H9 (cell line): ENCODE measurements at regions not wholly inside any gene's neighbourhood (a gene's known extent, or its start where the extent isn't known, plus 50 kb on each side); places are given as distances from the start of the nearest gene placed in this dataset.

Source experiments
- DNase-seq: peaks from one replicate; pipeline ENCODE4 v3.0.0-alpha.2; 2017
- H2AFZ ChIP-seq: one replicate; pipeline ENCODE4 v1.6.1; 2013; ENCODE audit warnings: mild to moderate bottlenecking, low read length, control low read depth, moderate library complexity
- H2AK5ac ChIP-seq: 2 replicates; pipeline ENCODE4 v1.6.1; 2013; ENCODE audit warnings: low read length, control low read depth, mixed read lengths; ENCODE audit not compliant: insufficient read length
- H2BK120ac ChIP-seq: one replicate; pipeline ENCODE4 v1.6.1; 2013; ENCODE audit warnings: low read depth, mild to moderate bottlenecking, low read length, control low read depth, inconsistent platforms; ENCODE audit not compliant: poor library complexity, severe bottlenecking
- H2BK12ac ChIP-seq: 2 replicates; pipeline ENCODE4 v1.6.1; 2013; ENCODE audit warnings: low read length, control low read depth, mixed read lengths, low read depth; ENCODE audit not compliant: insufficient read length
- H2BK15ac ChIP-seq: 2 replicates; pipeline ENCODE4 v1.6.1; 2013; ENCODE audit warnings: low read depth, low read length, control low read depth
- H2BK20ac ChIP-seq: one replicate; pipeline ENCODE4 v1.6.1; 2013; ENCODE audit warnings: low read depth, mild to moderate bottlenecking, low read length, control low read depth, inconsistent platforms; ENCODE audit not compliant: poor library complexity, severe bottlenecking
- H2BK5ac ChIP-seq: 2 replicates; pipeline ENCODE4 v1.6.1; 2013; ENCODE audit warnings: low read length, control low read depth, mixed read lengths; ENCODE audit not compliant: insufficient read length
- H3K14ac ChIP-seq: 2 replicates; pipeline ENCODE4 v1.6.1; 2013; ENCODE audit warnings: low read length, control low read depth; ENCODE audit not compliant: insufficient read depth
- H3K18ac ChIP-seq: 2 replicates; pipeline ENCODE4 v1.6.1; 2013; ENCODE audit warnings: low read depth, mild to moderate bottlenecking, mixed read lengths, low read length, control low read depth; ENCODE audit not compliant: insufficient read length
- H3K23ac ChIP-seq: 2 replicates; pipeline ENCODE4 v1.6.1; 2013; ENCODE audit warnings: low read length, control low read depth, mixed read lengths, low read depth; ENCODE audit not compliant: insufficient read length
- H3K23me2 ChIP-seq: 2 replicates; pipeline ENCODE4 v1.6.1; 2013; ENCODE audit warnings: low read depth, mild to moderate bottlenecking, mixed read lengths, low read length, control low read depth; ENCODE audit not compliant: insufficient read length, poor library complexity, severe bottlenecking
- H3K27ac ChIP-seq: 2 replicates; pipeline ENCODE4 v1.5.1; 2013; ENCODE audit warnings: low read length, control low read depth, mixed read lengths, low read depth; ENCODE audit not compliant: insufficient read length
- H3K27me3 ChIP-seq: 2 replicates; pipeline ENCODE4 v1.6.1; 2013; ENCODE audit warnings: low read length, control low read depth, inconsistent platforms; ENCODE audit not compliant: insufficient read depth
- H3K4ac ChIP-seq: 2 replicates; pipeline ENCODE4 v1.6.1; 2013; ENCODE audit warnings: low read depth, mild to moderate bottlenecking, control low read depth, inconsistent platforms, low read length, moderate library complexity
- H3K4me1 ChIP-seq: 2 replicates; pipeline ENCODE4 v1.6.1; 2013; ENCODE audit warnings: low read length, control low read depth, inconsistent platforms; ENCODE audit not compliant: insufficient read depth
- H3K4me2 ChIP-seq: 2 replicates; pipeline ENCODE4 v1.6.1; 2013; ENCODE audit warnings: low read length, control low read depth, mixed read lengths; ENCODE audit not compliant: insufficient read length, insufficient read depth
- H3K56ac ChIP-seq: 2 replicates; pipeline ENCODE4 v1.6.1; 2013; ENCODE audit warnings: low read depth, mild to moderate bottlenecking, mixed read lengths, low read length, control low read depth; ENCODE audit not compliant: insufficient read length
- H3K79me1 ChIP-seq: 2 replicates; pipeline ENCODE4 v1.6.1; 2013; ENCODE audit warnings: low read depth, mild to moderate bottlenecking, moderate library complexity, low read length, control low read depth, inconsistent platforms; ENCODE audit not compliant: insufficient read depth, poor library complexity, severe bottlenecking
- H3K79me2 ChIP-seq: 2 replicates; pipeline ENCODE4 v1.6.1; 2013; ENCODE audit warnings: low read length, control low read depth, inconsistent platforms; ENCODE audit not compliant: insufficient read depth
- H3K9ac ChIP-seq: 2 replicates; pipeline ENCODE4 v1.6.1; 2013; ENCODE audit warnings: low read length, control low read depth, mixed read lengths; ENCODE audit not compliant: insufficient read length; ENCODE audit errors: extremely low read depth
- H3K9me3 ChIP-seq: one replicate; pipeline ENCODE4 v1.6.1; 2013; ENCODE audit warnings: low read depth, low read length, inconsistent platforms; ENCODE audit not compliant: control insufficient read depth
- H3T11ph ChIP-seq: one replicate; pipeline ENCODE4 v1.6.1; 2013; ENCODE audit warnings: mild to moderate bottlenecking, low read length, control low read depth, inconsistent platforms
- H4K20me1 ChIP-seq: one replicate; pipeline ENCODE4 v1.6.1; 2013; ENCODE audit not compliant: control insufficient read depth, insufficient read length, insufficient read depth
- H4K5ac ChIP-seq: 2 replicates; pipeline ENCODE4 v1.6.1; 2013; ENCODE audit warnings: low read depth, mild to moderate bottlenecking, mixed read lengths, low read length, control low read depth; ENCODE audit not compliant: insufficient read length
- H4K8ac ChIP-seq: replicated peaks from 2 replicates; pipeline ENCODE4 v1.6.1; 2013; ENCODE audit warnings: low read length, control low read depth, mixed read lengths, low read depth; ENCODE audit not compliant: insufficient read length
- H4K91ac ChIP-seq: 2 replicates; pipeline ENCODE4 v1.6.1; 2013; ENCODE audit warnings: low read depth, mild to moderate bottlenecking, moderate library complexity, mixed read lengths, low read length, control low read depth; ENCODE audit not compliant: insufficient read length
- H3K27ac Mint-ChIP-seq, 3 experiments: 2 replicates in 2 of 3; 3 replicates in 1 of 3; pipeline ENCODE4 v1.8.0; 2020 to 2021; ENCODE audit warnings: mixed read lengths in 3 of 3, mild to moderate bottlenecking in 1 of 3, moderate library complexity in 1 of 3
- H3K27me3 Mint-ChIP-seq: 2 replicates; pipeline ENCODE4 v1.8.0; 2021; ENCODE audit warnings: low read depth, mild to moderate bottlenecking, moderate library complexity, mixed read lengths
- H3K36me3 Mint-ChIP-seq, 3 experiments: 2 replicates in 2 of 3; 3 replicates in 1 of 3; pipeline ENCODE4 v1.8.0; 2020 to 2021; ENCODE audit warnings: low read depth in 3 of 3, mixed read lengths in 3 of 3; ENCODE audit not compliant: insufficient read depth in 1 of 3
- H3K4me1 Mint-ChIP-seq, 2 experiments: 2 replicates each; pipeline ENCODE4 v1.8.0; 2020; ENCODE audit warnings: mixed read lengths in 2 of 2
- H3K4me3 Mint-ChIP-seq, 2 experiments: 2 replicates in 1 of 2; 3 replicates in 1 of 2; pipeline ENCODE4 v1.8.0; 2020 to 2021; ENCODE audit warnings: mild to moderate bottlenecking in 2 of 2, mixed read lengths in 2 of 2, moderate library complexity in 1 of 2
- H3K9me3 Mint-ChIP-seq, 2 experiments: 2 replicates in 1 of 2; 3 replicates in 1 of 2; pipeline ENCODE4 v1.8.0; 2020; ENCODE audit warnings: mild to moderate bottlenecking in 2 of 2, mixed read lengths in 2 of 2, moderate library complexity in 1 of 2
- CTCF ChIP-seq: fragments of 200-600 bp; sonication (generic); conservative IDR thresholded peaks from 3 replicates; pipeline ENCODE4 v1.8.0; 2021; ENCODE audit warnings: antibody characterized with exemption, mild to moderate bottlenecking
- WGBS: extraction: QIAGEN DNeasy Blood & Tissue Kit; methylation state at CpG from one replicate; pipeline ENCODE4 v1.1.7; 2013; ENCODE audit warnings: missing lambda C conversion rate, low lambda C conversion rate, mixed read lengths; ENCODE audit not compliant: insufficient read length; ENCODE audit errors: extremely low coverage; 5-methylcytosine and 5-hydroxymethylcytosine counted together

GRCh38 chr7:12518920-12519681 is 51.4 kb upstream of the SCIN start:
- Histone ChIP-seq H3K9ac (no peak overlapping the region), H3K79me2 (no peaks in the 10 kb centered on the region), H4K91ac (no peak overlapping the region), H3K79me1 (no peaks in the 10 kb centered on the region), H2AFZ (no peak overlapping the region), H2BK12ac (no peak overlapping the region), H2BK20ac (no peak overlapping the region), H3K23ac (no peak overlapping the region), H2BK5ac (no peak overlapping the region), H3K23me2 (no peaks in the 10 kb centered on the region), H3K27ac (no peak overlapping the region), H4K5ac (no peak overlapping the region), H2BK120ac (no peak overlapping the region), H3K4me1 (no peaks in the 10 kb centered on the region), H2AK5ac (no peak overlapping the region), H3K9me3 (no peaks in the 10 kb centered on the region), H3K18ac (no peak overlapping the region), H3K27me3 (no peaks in the 10 kb centered on the region), H4K8ac (no peak overlapping the region), H3K56ac (no peak overlapping the region), H2BK15ac (no peak overlapping the region), H3K14ac (no peak overlapping the region), H4K20me1 (no peaks in the 10 kb centered on the region), H3T11ph (no peak overlapping the region), H3K4me2 (no peak overlapping the region), H3K4ac (no peak overlapping the region)
- DNase-seq, result peak; percentile 75
- H3K27ac Mint-ChIP-seq, result no peak overlapping the region
- WGBS, result no CpG with 5 or more reads among the region's 2 CpGs
- peak; percentile 89 for TF ChIP-seq CTCF
- no peak overlapping the region for H3K4me3 Mint-ChIP-seq
- peaks cover 11 to 30% (median 14%) of the 10 kb centered on the region in 3 experiments; a peak in 6 of 7 replicates for H3K36me3 Mint-ChIP-seq
- H3K4me1 Mint-ChIP-seq, result peaks cover 2 to 9% of the 10 kb centered on the region in 2 experiments; a peak in 3 of 4 replicates
- peaks cover 13 to 24% of the 10 kb centered on the region in 2 experiments for H3K9me3 Mint-ChIP-seq
- no peaks in the 10 kb centered on the region; the same call in 1 of the 2 replicates for H3K27me3 Mint-ChIP-seq
